ENCODE measurements at regions not wholly inside any gene's neighbourhood (a gene's known extent, or its start where the extent isn't known, plus 50 kb on each side); places are given as distances from the start of the nearest gene placed in this dataset.

GRCh38 chr5:24365406-24365805 lies 279.4 kb downstream of the CDH10 start:
- Histone ChIP-seq H2AFZ (no peak overlapping the region), H3K79me2 (ENCODE audit: low read depth) (no peaks in the 10 kb centered on the region), H3K4me3 (no peak overlapping the region), H3F3A (ENCODE audit: insufficient read depth, low read depth) (no peaks in the 10 kb centered on the region), H3K9me3 (ENCODE audit: insufficient read depth, low read depth) (peaks cover 4% of the 10 kb centered on the region; the same call in 1 of the 2 replicates), H4K20me1 (ENCODE audit: insufficient read depth) (no peaks in the 10 kb centered on the region; the same call in 1 of the 2 replicates), H3K36me3 (ENCODE audit: low read depth) (no peaks in the 10 kb centered on the region), H3K4me1 (replicated peaks; ENCODE audit: insufficient read depth) (no peaks in the 10 kb centered on the region), H3K27ac (no peak overlapping the region), H3K4me2 (no peak overlapping the region), H3K27me3 (ENCODE audit: insufficient read depth, low read depth) (no peaks in the 10 kb centered on the region), H3K9me2 (ENCODE audit: insufficient read depth) (no peaks in the 10 kb centered on the region)
- TF ChIP-seq EZH2 (IDR thresholded peaks at IDR 0.05; ENCODE audit: low read depth) (no peak), CTCF (conservative IDR thresholded peaks at IDR 0.05) (no peak)
- DNase-seq: no peak
- ChIA-PET POLR2A (ENCODE audit: unreplicated experiment) (no interaction called here), CTCF (no interaction called here)
- intact Hi-C loops (cut with micrococcal nuclease; ENCODE audit: unreplicated experiment): no loop called here
- no TSS peak for BruUV-seq (replicated peaks)

GRCh38 chr5:24367216-24367615 lies 277.6 kb downstream of the CDH10 start:
- ChIA-PET POLR2A (ENCODE audit: unreplicated experiment) (no interaction called here), CTCF (no interaction called here)
- H3K9me2 ChIP-seq (ENCODE audit: insufficient read depth): no peaks in the 10 kb centered on the region
- no peaks in the 10 kb centered on the region for H3K79me2 ChIP-seq (ENCODE audit: low read depth)
- no peak overlapping the region for H2AFZ ChIP-seq
- no peak for TF ChIP-seq EZH2 (IDR thresholded peaks at IDR 0.05; ENCODE audit: low read depth)
- no peak for TF ChIP-seq CTCF (conservative IDR thresholded peaks at IDR 0.05)
- BruUV-seq (replicated peaks): no TSS peak
- no peak overlapping the region for H3K4me3 ChIP-seq
- H4K20me1 ChIP-seq (ENCODE audit: insufficient read depth): no peaks in the 10 kb centered on the region; the same call in 1 of the 2 replicates
- H3K9me3 ChIP-seq (ENCODE audit: insufficient read depth, low read depth): peaks cover 2% of the 10 kb centered on the region; the same call in 1 of the 2 replicates
- H3K4me2 ChIP-seq: no peak overlapping the region
- no peaks in the 10 kb centered on the region for H3F3A ChIP-seq (ENCODE audit: insufficient read depth, low read depth)
- no peak overlapping the region for H3K27ac ChIP-seq
- H3K4me1 ChIP-seq (replicated peaks; ENCODE audit: insufficient read depth): no peaks in the 10 kb centered on the region
- H3K27me3 ChIP-seq (ENCODE audit: insufficient read depth, low read depth): no peaks in the 10 kb centered on the region
- no peak for DNase-seq
- intact Hi-C loops (cut with micrococcal nuclease; ENCODE audit: unreplicated experiment): no loop called here
- no peaks in the 10 kb centered on the region for H3K36me3 ChIP-seq (ENCODE audit: low read depth)

- TF ChIP-seq CTCF (conservative IDR thresholded peaks at IDR 0.05) (no peak; the same call in 1 of the 2 replicates), EZH2 (IDR thresholded peaks at IDR 0.05; ENCODE audit: low read depth) (no peak)
- Histone ChIP-seq H3K4me3 (no peak overlapping the region), H4K20me1 (ENCODE audit: insufficient read depth) (no peaks in the 10 kb centered on the region), H3K27me3 (ENCODE audit: insufficient read depth, low read depth) (no peaks in the 10 kb centered on the region), H3K79me2 (ENCODE audit: low read depth) (no peaks in the 10 kb centered on the region), H3K9me2 (ENCODE audit: insufficient read depth) (no peaks in the 10 kb centered on the region), H3K4me1 (replicated peaks; ENCODE audit: insufficient read depth) (no peaks in the 10 kb centered on the region), H3K27ac (no peak overlapping the region), H3K36me3 (ENCODE audit: low read depth) (no peaks in the 10 kb centered on the region), H3K9me3 (ENCODE audit: insufficient read depth, low read depth) (no peaks in the 10 kb centered on the region), H3K4me2 (no peak overlapping the region), H3F3A (ENCODE audit: insufficient read depth, low read depth) (no peaks in the 10 kb centered on the region), H2AFZ (no peak overlapping the region)
- BruUV-seq (replicated peaks): no TSS peak
- intact Hi-C loops (cut with micrococcal nuclease; ENCODE audit: unreplicated experiment): no loop called here
- DNase-seq: no peak
- ChIA-PET CTCF (no interaction called here), POLR2A (ENCODE audit: unreplicated experiment) (no interaction called here)
These were observed 276.7 kb downstream of the CDH10 start for GRCh38 chr5:24368115-24368514.

Measured in PC-9 (cell line).